Activated CD4-positive, alpha-beta T cell treated with anti-CD3 and anti-CD28 coated beads for 36 hours (primary cell): ENCODE measurements at regions not wholly inside any gene's neighbourhood (a gene's known extent, or its start where the extent isn't known, plus 50 kb on each side); places are given as distances from the start of the nearest gene placed in this dataset.

Experiments used
- ATAC-seq: fragments of 200-7000 bp; cut with Tn5 transposase; one replicate; pipeline ENCODE4 v1.10.0; 2021; ENCODE audit warnings: mild to moderate bottlenecking, moderate library complexity
- CTCF ChIA-PET: fragments of 350-600 bp; sonication (Branson Sonifier 250); formaldehyde crosslinking; loops from one replicate; lab custom pipeline; 2021; ENCODE audit warnings: antibody characterized with exemption; lab: Charles Lee
- POLR2A ChIA-PET: fragments of 350-600 bp; sonication (Branson Sonifier 250); formaldehyde crosslinking; loops from one replicate; lab custom pipeline; 2021; ENCODE audit warnings: antibody characterized with exemption, inconsistent platforms; lab: Charles Lee
- DNase-seq: peaks from one replicate; pipeline ENCODE4 v3.0.0-alpha.2; 2020
- H3K27ac Mint-ChIP-seq: one replicate; pipeline ENCODE4 v1.8.0; 2021; ENCODE audit warnings: mixed read lengths
- H3K27me3 Mint-ChIP-seq: one replicate; pipeline ENCODE4 v1.8.0; 2021; ENCODE audit warnings: mixed read lengths
- H3K36me3 Mint-ChIP-seq: one replicate; pipeline ENCODE4 v1.8.0; 2021; ENCODE audit warnings: low read depth, mixed read lengths
- H3K4me1 Mint-ChIP-seq: one replicate; pipeline ENCODE4 v1.8.0; 2021; ENCODE audit warnings: mixed read lengths
- H3K4me3 Mint-ChIP-seq: one replicate; pipeline ENCODE4 v1.8.0; 2021; ENCODE audit warnings: mild to moderate bottlenecking, moderate library complexity, mixed read lengths
- H3K9me3 Mint-ChIP-seq: one replicate; pipeline ENCODE4 v1.8.0; 2021; ENCODE audit warnings: low read depth, mixed read lengths
- intact Hi-C, 2 experiments: fragments of 100-400 bp; cut with DNase I in 1 of 2; cut with micrococcal nuclease in 1 of 2; formaldehyde crosslinking; loops; one replicate each; pipeline versions ENCODE4 v1.14.2 to v1.15.1; 2022 to 2024; cut with DNase I, micrococcal nuclease

- H3K27me3 Mint-ChIP-seq: peaks cover 2% of the 10 kb centered on the region
- H3K27ac Mint-ChIP-seq: no peak overlapping the region
- ATAC-seq: no peak
These were observed 103.5 kb downstream of the EDN3 start for GRCh38 chr20:59403962-59404314.

DNA sequence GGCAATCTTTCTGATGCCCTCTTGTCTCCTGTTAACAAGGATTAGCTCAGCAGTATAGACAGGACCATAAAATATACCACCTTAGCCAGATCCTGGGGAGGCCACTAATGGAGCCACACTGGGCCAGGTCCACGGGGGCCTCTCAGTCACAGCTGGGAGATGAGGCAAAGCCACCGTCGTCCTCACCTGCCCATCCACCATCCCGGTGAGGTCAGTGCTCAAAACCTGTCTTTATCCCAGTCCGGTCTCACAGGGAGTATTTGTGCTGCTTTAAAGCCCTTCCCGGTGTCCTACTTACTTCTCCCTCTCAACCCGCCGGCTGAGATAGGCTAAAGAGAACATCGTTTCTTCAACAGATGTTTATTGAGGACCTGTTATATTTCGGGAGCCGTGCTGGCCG is 104.3 kb downstream of the EDN3 start:
- Mint-ChIP-seq H3K27me3 (peaks cover 2% of the 10 kb centered on the region), H3K9me3 (no peaks in the 10 kb centered on the region), H3K36me3 (no peaks in the 10 kb centered on the region), H3K27ac (no peak overlapping the region), H3K4me1 (no peaks in the 10 kb centered on the region), H3K4me3 (no peak overlapping the region)
- ChIA-PET CTCF (interaction anchor here (0.7 to 2.0 kb wide), 13 partner anchors 11 to 686 kb away, joined by 3 to 6 read pairs (median 4); no protein-coding TSS in a partner anchor), POLR2A (interaction anchor here (0.7 kb wide), 1 partner anchor 98 kb away, joined by 3 read pairs; no protein-coding TSS in a partner anchor)
- no peak for DNase-seq
- no peak for ATAC-seq
- intact Hi-C loops: loop anchor here (5.0 kb wide), 4 partner anchors 237 to 752 kb away; partner anchors contain the start of gene STX16 (in 2 of the 2)

More at GRCh38 chr20:59403962-59404314, 103.5 kb downstream of the EDN3 start:
- Mint-ChIP-seq H3K4me1 (no peaks in the 10 kb centered on the region), H3K9me3 (no peaks in the 10 kb centered on the region), H3K36me3 (no peaks in the 10 kb centered on the region), H3K4me3 (no peak overlapping the region)
- ChIA-PET CTCF (interaction anchor here (0.5 to 2.0 kb wide), 20 partner anchors 9 to 685 kb away, joined by 3 to 6 read pairs (median 3); no protein-coding TSS in a partner anchor), POLR2A (no interaction called here)
- intact Hi-C loops: loop anchor here (1.0 to 5.0 kb wide), 11 partner anchors 145 to 752 kb away; partner anchors contain the start of genes STX16 (in 2 of the 2), ATP5F1E (in 1 of the 2) and NELFCD (in 1 of the 2)
- DNase-seq: no peak

- no peaks in the 10 kb centered on the region for H3K9me3 Mint-ChIP-seq
- peaks cover 2% of the 10 kb centered on the region for H3K27me3 Mint-ChIP-seq
- H3K4me3 Mint-ChIP-seq: no peak overlapping the region
- no peaks in the 10 kb centered on the region for H3K4me1 Mint-ChIP-seq
- intact Hi-C loops: no loop called here
- DNase-seq (no peak), ATAC-seq (no peak)
- CTCF ChIA-PET: interaction anchor here (0.8 to 1.5 kb wide), 5 partner anchors 18 to 538 kb away, joined by 3 read pairs; no protein-coding TSS in a partner anchor
- no peak overlapping the region for H3K27ac Mint-ChIP-seq
- POLR2A ChIA-PET: interaction anchor here (0.7 kb wide), 1 partner anchor 99 kb away, joined by 3 read pairs; no protein-coding TSS in a partner anchor
- no peaks in the 10 kb centered on the region for H3K36me3 Mint-ChIP-seq
These were observed 105.1 kb downstream of the EDN3 start for GRCh38 chr20:59405226-59406200.

- H3K27ac Mint-ChIP-seq: no peak overlapping the region
- ChIA-PET POLR2A (no interaction called here), CTCF (interaction anchor here (0.8 to 1.6 kb wide), 7 partner anchors 89 to 1685 kb away, joined by 3 to 4 read pairs (median 3); no protein-coding TSS in a partner anchor)
- H3K27me3 Mint-ChIP-seq: peaks cover 2% of the 10 kb centered on the region
- DNase-seq: no peak
- H3K36me3 Mint-ChIP-seq: no peaks in the 10 kb centered on the region
- H3K4me1 Mint-ChIP-seq: no peaks in the 10 kb centered on the region
- intact Hi-C loops: no loop called here
- no peak for ATAC-seq
- no peaks in the 10 kb centered on the region for H3K9me3 Mint-ChIP-seq
- H3K4me3 Mint-ChIP-seq: no peak overlapping the region
These were observed 106.0 kb downstream of the EDN3 start for GRCh38 chr20:59406446-59406845.

DNA sequence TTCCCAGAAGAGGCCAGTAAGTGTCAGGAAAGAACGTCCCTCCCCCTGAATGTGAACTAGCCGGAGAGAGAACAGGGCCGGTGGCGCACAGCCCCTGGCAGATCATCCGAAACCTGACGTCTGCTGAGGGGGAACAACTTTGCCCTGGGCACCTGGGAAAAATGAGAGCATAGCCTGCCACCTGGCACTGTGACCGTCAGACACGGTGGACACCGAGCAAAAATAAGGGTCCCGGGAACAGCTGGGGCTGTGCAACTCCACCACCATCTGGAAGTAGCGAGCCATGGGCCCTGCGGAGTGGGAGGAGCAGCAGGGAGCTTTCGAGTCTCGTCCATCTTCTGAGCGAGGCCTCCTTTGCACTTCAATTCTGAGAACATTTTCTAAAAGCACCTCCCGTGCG is 110.8 kb downstream of the EDN3 start:
- H3K9me3 Mint-ChIP-seq: no peaks in the 10 kb centered on the region
- intact Hi-C loops: no loop called here
- no peaks in the 10 kb centered on the region for H3K36me3 Mint-ChIP-seq
- peaks cover 4% of the 10 kb centered on the region for H3K27me3 Mint-ChIP-seq
- H3K4me3 Mint-ChIP-seq: no peak overlapping the region
- DNase-seq: no peak
- H3K4me1 Mint-ChIP-seq: no peaks in the 10 kb centered on the region
- ChIA-PET CTCF (interaction anchor here (0.6 kb wide), 1 partner anchor 44 kb away, joined by 3 read pairs; no protein-coding TSS in a partner anchor), POLR2A (no interaction called here)
- no peak for ATAC-seq
- H3K27ac Mint-ChIP-seq: no peak overlapping the region

- ATAC-seq (no peak), DNase-seq (no peak)
- ChIA-PET POLR2A (no interaction called here), CTCF (interaction anchor here (0.6 to 0.7 kb wide), 2 partner anchors 44 to 813 kb away, joined by 3 read pairs; no protein-coding TSS in a partner anchor)
- Mint-ChIP-seq H3K9me3 (no peaks in the 10 kb centered on the region), H3K27me3 (peaks cover 4% of the 10 kb centered on the region), H3K4me1 (no peaks in the 10 kb centered on the region), H3K36me3 (no peaks in the 10 kb centered on the region), H3K27ac (no peak overlapping the region), H3K4me3 (no peak overlapping the region)
- intact Hi-C loops: no loop called here
These were observed 111.2 kb downstream of the EDN3 start for GRCh38 chr20:59411589-59411988.

- H3K27me3 Mint-ChIP-seq: peaks cover 4% of the 10 kb centered on the region
- H3K4me3 Mint-ChIP-seq: no peak overlapping the region
- ChIA-PET CTCF (interaction anchor here (0.7 kb wide), 1 partner anchor 813 kb away, joined by 3 read pairs; no protein-coding TSS in a partner anchor), POLR2A (no interaction called here)
- H3K9me3 Mint-ChIP-seq: no peaks in the 10 kb centered on the region
- H3K36me3 Mint-ChIP-seq: no peaks in the 10 kb centered on the region
- no peak for DNase-seq
- no peak overlapping the region for H3K27ac Mint-ChIP-seq
- no peak for ATAC-seq
- intact Hi-C loops: no loop called here
- H3K4me1 Mint-ChIP-seq: no peaks in the 10 kb centered on the region
These were observed 111.8 kb downstream of the EDN3 start for GRCh38 chr20:59412181-59412580.

- ATAC-seq (no peak), DNase-seq (no peak)
- Mint-ChIP-seq H3K4me1 (no peaks in the 10 kb centered on the region), H3K4me3 (no peak overlapping the region), H3K27ac (no peak overlapping the region), H3K27me3 (peaks cover 4% of the 10 kb centered on the region), H3K36me3 (no peaks in the 10 kb centered on the region), H3K9me3 (no peaks in the 10 kb centered on the region)
- CTCF ChIA-PET: no interaction called here
- POLR2A ChIA-PET: no interaction called here
- intact Hi-C loops: no loop called here
These were observed 112.5 kb downstream of the EDN3 start for GRCh38 chr20:59412875-59413284.

DNA sequence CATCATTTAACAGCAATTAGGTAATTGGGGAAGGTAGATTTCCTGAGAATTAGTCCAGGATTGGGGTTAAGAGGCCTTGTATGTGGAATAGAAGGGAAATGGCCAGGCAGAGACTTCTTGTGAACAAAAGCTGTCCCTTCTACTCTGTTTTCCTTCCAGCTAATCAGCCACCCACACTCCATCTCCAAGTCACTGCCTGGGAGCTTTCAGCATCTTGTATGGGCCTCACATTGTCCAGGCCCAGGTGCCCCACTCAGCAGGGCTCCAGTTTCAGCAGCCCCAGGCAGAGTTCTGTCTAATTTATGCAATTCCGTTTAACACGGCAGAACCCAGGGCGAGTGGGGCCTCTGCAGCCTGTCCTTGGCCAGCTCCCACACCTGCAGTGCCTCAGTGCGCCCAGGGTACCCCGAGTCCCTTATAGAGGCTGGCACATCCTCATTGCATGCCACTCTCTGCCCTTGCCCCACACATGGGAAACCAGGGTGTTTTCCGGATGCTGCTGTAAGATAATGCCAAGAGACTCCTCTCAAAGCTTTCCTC is 113.0 kb downstream of the EDN3 start:
- Mint-ChIP-seq H3K27ac (no peak overlapping the region), H3K9me3 (no peaks in the 10 kb centered on the region), H3K4me1 (no peaks in the 10 kb centered on the region), H3K36me3 (no peaks in the 10 kb centered on the region), H3K27me3 (peaks cover 4% of the 10 kb centered on the region), H3K4me3 (no peak overlapping the region)
- intact Hi-C loops: no loop called here
- POLR2A ChIA-PET: no interaction called here
- CTCF ChIA-PET: interaction anchor here (0.5 kb wide), 1 partner anchor 147 kb away, joined by 3 read pairs; no protein-coding TSS in a partner anchor
- ATAC-seq: no peak
- DNase-seq: no peak

- POLR2A ChIA-PET: no interaction called here
- ATAC-seq (no peak), DNase-seq (no peak)
- Mint-ChIP-seq H3K27ac (no peak overlapping the region), H3K36me3 (no peaks in the 10 kb centered on the region), H3K4me3 (no peak overlapping the region), H3K27me3 (peaks cover 4% of the 10 kb centered on the region), H3K4me1 (no peaks in the 10 kb centered on the region), H3K9me3 (no peaks in the 10 kb centered on the region)
- intact Hi-C loops: no loop called here
- CTCF ChIA-PET: interaction anchor here (0.6 to 1.4 kb wide), 2 partner anchors 11 to 55 kb away, joined by 3 to 5 read pairs; no protein-coding TSS in a partner anchor
These were observed 114.7 kb downstream of the EDN3 start for GRCh38 chr20:59414936-59415623.

- DNase-seq: no peak
- no peaks in the 10 kb centered on the region for H3K36me3 Mint-ChIP-seq
- H3K4me1 Mint-ChIP-seq: no peaks in the 10 kb centered on the region
- no peak overlapping the region for H3K4me3 Mint-ChIP-seq
- CTCF ChIA-PET: no interaction called here
- no peak for ATAC-seq
- peaks cover 4% of the 10 kb centered on the region for H3K27me3 Mint-ChIP-seq
- no peak overlapping the region for H3K27ac Mint-ChIP-seq
- no peaks in the 10 kb centered on the region for H3K9me3 Mint-ChIP-seq
- intact Hi-C loops: no loop called here
- POLR2A ChIA-PET: no interaction called here
These were observed 116.5 kb downstream of the EDN3 start for GRCh38 chr20:59416916-59417315.
